Gastrocnemius medialis (tissue), 4 donors: ENCODE measurements at regions not wholly inside any gene's neighbourhood (a gene's known extent, or its start where the extent isn't known, plus 50 kb on each side); places are given as distances from the start of the nearest gene placed in this dataset.

Source experiments
- CTCF ChIP-seq, 5 experiments: fragments of 450-650 bp in 3 of 5; fragments of 200-600 bp in 2 of 5; sonication (generic) in 2 of 5; IDR thresholded peaks in 4 of 5; conservative IDR thresholded peaks in 1 of 5; 1 replicate in 4 of 5; 2 replicates in 1 of 5; pipeline ENCODE4 v1.5.1; 2016 to 2019; ENCODE audit warnings: antibody characterized with exemption in 5 of 5, mild to moderate bottlenecking in 3 of 5, moderate library complexity in 3 of 5
- POLR2A ChIP-seq, 2 donors: fragments of 450-650 bp; IDR thresholded peaks; one replicate each; pipeline ENCODE4 v1.6.1; 2017; ENCODE audit warnings: antibody characterized with exemption in 2 of 2, mild to moderate bottlenecking in 2 of 2, moderate library complexity in 2 of 2

GRCh38 chr6:2436410-2437154 is 191.2 kb upstream of the GMDS start:
- TF ChIP-seq CTCF (IDR thresholded peaks at IDR 0.05 in 4 of 5, conservative IDR thresholded peaks at IDR 0.05 in 1 of 5) (no peak), POLR2A (IDR thresholded peaks at IDR 0.05) (no peak)
